ENCODE measurements at regions not wholly inside any gene's neighbourhood (a gene's known extent, or its start where the extent isn't known, plus 50 kb on each side); places are given as distances from the start of the nearest gene placed in this dataset.

DNA sequence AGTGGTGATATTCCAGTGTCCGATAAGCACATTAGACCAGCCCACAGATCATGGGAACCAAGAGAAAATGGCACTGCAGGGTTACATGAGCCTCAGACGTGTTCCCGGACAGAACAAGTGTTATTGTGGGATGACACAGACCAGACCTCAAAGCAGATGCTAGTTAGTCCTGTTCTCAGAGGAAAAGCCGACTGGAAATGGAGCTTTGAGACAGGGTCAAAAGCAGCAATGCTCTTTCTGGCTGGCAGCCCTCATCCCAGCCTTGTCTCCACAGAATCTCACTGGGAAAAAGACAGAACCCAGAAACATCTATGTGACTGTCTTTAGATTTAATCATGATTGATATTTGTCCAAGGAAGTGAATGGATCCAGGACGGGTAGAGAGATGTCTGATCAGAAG is 506.8 kb downstream of the INSC start:
- no peak for DNase-seq (ENCODE audit: low read depth in 2 of 2)

DNA sequence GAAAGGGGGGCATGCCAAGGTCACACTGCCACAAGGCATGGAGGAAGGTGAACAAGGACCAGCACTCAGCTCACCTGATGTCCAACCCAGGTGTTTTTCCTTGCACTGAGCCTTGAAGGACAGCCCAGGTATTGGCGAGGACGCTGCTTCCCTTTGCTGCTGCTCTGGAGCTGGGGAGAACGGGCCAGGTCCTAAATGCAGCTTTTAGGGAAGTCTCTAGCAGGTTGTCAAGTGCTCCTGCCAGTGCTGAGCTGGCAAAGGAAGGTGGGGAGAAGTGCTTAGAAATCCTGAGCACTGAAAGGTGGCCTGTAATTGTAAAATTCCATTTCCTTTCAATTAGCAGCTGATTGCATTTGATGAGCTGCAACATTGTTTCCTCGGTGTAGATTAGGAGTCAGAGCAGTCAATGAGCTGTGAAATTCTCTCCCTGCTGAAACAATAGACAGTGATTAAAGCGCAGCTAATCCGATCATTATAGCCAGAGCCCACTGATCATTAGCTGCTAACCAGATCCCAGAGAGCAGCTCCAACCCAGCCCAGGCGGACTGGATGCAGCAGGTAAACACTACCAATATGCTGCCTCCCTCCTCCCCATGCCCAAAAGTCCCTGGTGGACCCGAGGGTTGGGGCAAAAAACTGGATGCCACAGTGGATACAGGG is 507.6 kb downstream of the INSC start:
- DNase-seq (ENCODE audit: low read depth in 2 of 2) = no peak

DNA sequence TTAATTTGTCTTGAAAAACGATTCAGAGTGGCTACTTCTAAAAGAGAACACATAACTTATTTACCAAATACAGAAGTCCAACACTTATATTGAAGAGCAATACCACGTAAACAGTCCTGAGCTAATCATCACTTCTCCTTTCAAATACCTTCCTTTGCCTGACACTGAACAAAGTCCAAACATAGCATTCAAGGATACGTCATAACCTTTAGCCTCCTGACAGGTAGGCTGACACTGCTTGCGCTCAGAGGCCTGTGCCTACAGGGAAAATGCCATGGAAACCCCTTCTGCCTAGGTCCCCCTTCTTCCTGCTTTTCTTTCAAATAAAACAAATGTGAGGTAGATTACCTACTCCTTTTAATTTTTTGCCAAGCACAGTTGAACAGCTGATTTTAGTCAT is 510.0 kb downstream of the INSC start:
- DNase-seq (ENCODE audit: low read depth in 2 of 2) = no peak

DNA sequence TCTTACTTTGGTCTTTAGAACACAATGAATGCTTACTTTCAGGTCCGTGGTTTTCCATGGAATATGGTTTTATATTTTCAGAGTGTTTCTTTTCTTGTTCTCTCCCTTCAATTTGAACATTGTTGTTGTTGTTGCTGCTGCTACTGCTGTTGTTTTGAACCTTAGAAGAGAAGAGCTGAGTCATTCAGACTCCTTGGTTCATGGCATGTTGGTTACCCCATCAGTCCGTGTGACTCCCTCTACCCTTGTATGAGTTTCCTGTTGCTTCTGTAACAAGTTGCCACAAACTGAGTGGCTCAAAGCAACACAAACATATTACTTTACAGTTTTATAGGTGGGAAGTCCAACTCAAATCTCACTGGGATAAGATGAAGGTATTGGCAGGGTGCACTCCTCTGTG is 511.0 kb downstream of the INSC start:
- DNase-seq (ENCODE audit: low read depth in 2 of 2) = no peak

DNA sequence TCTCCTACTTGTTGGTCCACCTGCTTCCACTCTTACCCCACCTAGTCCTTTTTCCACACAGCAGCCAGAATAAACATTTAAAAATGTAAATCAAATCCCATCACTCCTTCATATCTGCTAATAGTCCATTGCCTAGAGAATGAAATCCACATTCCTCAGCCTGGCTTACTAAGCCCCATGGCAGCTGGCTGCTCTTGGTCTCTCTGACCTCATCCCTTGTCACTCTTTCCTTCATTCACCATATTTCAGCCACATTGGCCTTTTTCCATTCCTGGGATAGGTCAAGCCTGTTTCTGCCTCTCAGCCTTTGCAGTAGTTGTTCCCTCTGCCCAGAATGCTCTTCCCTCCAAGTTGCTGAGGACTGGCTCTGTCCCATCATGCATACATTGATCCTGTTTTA is 512.8 kb downstream of the INSC start:
- no peak for DNase-seq (ENCODE audit: low read depth in 2 of 2)

DNA sequence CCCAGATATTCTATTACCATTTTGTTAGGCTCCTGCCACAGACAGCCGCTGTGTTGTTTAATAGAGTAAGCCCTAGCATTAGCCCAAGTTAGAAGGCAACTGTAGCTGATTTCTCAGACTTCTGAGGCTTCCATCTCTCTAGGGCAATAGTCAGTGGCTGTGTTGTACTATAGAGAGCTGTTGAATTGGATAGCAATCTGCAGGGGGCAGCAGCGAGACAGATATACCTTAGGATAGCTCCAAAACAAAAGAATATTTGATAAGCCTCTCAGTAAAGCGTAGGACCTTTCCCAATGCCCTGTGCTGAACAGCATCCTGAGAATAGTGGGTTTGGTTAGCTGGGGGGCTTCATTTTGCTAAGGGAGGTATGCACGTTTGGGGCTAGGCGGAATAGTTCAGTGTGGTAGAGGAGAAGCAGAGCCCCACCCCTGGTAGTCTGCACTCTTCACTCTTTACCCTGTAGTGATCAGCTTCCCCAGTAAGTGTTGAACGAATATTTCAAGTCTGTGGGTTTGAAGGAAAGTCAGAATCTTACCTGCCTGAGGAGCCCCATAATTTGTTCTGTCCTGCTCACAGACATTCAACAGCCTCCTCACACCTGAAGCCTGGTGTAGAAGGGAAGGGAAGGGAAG is 515.1 kb downstream of the INSC start:
- no peak for DNase-seq (ENCODE audit: low read depth in 2 of 2)

DNA sequence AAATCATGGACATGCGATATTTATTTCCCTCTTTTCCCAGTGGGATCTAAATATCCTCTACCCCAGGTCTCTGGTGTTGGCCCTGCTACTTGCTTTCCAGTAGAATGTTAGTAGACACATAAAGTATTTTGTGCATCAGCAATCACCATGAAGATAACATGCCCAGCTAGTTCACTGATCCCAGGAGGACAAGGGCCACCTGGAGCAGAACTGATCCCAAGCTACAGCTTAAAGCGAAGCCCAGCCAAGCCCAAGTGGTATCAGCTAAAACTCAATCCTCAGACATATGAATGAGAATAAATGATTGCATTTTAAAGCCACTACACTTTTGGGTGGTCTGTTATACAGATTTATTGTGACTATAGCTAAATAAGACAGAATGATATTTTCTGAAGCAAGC is 516.2 kb downstream of the INSC start:
- no peak for DNase-seq (ENCODE audit: low read depth in 2 of 2)

DNA sequence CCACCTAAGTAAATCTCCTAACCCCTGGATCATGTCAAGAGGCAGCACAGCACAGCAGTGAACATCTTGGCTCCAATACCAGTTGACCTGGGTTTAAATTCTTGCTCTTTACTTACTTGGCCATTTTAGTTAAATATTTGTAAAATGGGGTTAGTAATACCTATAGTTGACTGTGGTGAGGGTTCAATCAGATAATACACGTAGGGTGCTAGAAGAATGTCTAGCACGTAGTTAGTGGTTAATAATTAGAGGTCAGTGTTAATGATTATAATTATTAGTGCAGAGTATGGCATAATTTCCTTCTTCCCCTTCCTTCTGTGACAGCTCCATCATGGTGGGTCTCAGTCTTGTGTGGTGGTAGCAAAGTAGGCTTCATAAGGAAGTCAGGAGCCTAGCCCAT is 520.8 kb downstream of the INSC start:
- DNase-seq (ENCODE audit: low read depth in 2 of 2) = no peak

DNA sequence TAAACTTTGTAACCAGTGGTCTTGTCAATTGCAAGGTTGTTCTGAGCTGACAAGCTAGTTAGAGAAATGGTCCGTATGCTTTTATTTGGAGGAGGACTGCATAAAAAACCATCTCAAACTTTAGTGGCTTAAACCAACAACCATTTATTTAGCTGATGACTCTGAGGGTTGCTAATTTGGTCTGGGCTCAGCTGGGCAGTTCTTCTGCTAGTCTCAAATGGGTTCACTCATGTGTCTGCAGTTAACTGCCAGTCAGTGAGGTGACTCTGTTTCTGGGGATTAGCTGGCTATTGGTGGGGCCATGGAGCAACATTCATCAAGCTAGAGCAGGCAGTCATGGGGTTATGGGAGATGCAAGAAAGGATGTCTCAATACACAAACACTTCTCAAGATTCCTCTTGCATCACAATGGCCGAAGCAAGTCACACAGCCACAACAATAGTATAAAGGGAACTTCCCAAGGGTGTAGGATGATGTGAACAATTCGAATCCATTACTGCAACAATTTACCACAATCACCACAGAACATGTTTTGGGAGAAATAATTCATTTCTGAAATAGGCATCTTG is 521.9 kb downstream of the INSC start:
- no peak for DNase-seq (ENCODE audit: low read depth in 2 of 2)

DNA sequence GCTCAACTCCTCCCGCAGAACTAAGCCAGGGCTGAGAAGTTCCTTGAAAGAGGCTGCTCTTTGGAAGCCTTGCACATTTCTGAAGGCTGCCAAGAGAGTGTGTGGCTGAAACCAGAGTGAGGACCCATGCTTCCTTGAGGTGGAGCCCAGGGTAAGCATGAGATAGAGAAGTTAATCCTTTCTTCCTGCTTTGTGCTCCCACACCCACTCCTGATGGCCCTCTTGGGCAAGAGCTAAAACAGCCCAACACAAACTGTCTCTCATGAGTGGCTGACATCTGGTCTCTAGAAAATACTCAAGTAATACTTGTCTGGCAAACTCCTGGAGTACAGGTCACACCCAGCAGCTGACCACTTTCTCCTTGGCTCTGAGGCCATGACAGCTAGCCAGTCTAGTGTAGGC is 523.7 kb downstream of the INSC start:
- DNase-seq (ENCODE audit: low read depth in 2 of 2) = no peak

DNA sequence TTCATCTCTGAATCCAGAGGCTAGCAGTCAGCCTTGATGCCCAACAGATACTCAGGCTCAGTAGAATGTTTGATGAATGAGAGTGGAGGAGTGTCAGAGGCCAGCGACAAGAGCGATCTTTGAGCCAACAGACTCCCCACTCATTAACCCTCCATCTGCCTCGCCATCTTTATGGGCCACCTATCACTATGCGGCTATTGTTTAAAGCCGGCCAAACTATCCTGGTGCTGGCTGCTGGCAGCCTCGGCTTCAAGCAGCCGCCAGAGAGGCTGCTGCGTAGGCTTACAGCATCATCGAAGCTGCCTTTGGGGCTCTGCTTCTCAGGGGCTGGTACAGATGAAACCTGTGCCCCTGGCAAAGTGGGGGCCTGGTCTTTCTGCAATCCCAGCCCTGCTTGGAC is 525.6 kb downstream of the INSC start:
- no peak for DNase-seq (ENCODE audit: low read depth in 2 of 2)

DNA sequence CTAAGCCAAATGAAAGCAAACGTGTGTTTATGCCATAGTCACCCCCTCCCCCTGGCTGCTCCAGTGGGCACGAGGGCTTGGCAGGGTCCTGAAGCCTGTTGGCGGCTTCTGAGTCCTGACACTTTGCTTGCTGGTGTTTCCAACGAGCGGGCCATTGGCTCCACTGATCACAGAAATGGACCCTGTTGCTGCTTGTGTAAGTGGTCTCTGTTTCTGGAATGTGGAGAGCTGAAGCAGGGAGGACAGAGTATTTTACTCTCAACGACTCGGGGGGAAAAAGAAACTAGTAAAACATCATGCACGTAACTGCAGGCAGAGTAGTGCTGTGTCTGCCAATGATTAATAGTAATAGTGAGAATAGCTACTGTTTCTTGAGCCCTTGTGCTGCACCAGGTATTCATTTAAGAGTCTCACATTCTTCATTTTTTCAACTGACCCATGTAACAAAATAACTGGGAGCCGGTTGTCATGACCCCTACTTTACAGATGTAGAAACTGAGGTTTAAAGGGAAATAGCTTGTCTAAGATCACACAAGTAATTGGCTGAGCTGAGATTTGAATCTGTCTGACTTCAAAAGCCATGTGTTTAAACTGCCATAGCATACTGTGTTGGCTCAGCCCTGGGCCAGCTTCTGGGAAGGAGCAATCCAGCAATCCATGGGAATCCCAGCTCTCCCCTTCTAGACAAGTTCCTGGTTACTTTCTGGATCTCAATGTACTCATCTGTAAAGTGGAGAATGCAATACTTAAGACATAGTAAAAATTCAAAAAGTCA is 526.7 kb downstream of the INSC start:
- no peak for DNase-seq (ENCODE audit: low read depth in 2 of 2)

DNA sequence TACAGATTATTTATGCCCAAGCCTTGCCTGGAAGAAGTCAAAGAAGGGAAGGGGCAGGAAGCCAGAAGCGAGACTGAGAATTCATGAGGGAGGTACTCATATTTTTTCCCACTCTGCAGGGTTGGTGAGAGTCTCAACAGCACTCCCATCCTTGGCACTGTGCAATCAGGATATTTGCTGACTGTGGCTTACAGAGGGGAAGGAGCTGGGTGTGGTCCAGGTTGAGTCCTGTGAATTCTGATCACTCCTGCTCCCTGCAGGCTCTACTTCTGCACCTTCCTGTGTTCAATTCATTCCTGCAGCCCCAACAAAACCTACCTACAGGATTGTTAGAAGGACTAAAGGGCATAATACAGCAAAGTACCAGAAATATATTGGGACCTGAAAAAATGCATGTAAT is 530.5 kb downstream of the INSC start:
- DNase-seq (ENCODE audit: low read depth in 2 of 2) = no peak

DNA sequence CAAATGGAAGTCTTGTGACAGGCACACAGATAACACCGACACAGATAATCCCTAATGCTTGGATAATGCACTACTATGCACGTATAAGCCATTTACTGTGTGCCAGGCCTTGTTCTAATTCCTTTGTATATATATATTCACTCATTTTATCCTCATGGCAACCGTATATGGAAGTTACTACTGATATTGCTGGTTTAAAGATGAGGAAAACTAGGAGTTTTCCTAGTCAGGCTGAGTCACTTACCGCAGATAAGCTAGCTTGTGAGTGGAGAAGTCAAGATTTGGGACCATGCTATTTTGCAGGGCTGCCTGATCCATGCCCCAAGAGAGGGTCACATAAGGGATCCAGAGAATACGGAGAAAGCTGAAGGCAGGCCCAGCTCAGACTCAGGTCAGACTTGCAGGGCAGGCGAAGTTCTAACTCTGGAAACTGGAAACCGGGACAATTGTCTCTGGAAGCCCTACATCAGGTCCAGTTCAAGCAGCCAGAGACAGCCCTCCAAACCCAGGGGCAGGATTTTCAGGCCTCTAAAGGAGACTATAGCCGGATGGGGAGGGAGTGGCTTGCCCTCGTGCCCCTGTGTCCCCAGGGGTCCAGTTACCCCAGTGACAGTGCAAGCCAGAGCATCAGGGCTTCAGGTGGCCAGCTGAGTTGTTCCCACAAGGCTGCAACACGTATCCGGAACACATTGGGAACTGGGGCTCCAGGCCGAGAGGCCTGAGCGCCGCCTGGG is 534.8 kb downstream of the INSC start:
- DNase-seq (ENCODE audit: low read depth in 2 of 2) = no peak

DNA sequence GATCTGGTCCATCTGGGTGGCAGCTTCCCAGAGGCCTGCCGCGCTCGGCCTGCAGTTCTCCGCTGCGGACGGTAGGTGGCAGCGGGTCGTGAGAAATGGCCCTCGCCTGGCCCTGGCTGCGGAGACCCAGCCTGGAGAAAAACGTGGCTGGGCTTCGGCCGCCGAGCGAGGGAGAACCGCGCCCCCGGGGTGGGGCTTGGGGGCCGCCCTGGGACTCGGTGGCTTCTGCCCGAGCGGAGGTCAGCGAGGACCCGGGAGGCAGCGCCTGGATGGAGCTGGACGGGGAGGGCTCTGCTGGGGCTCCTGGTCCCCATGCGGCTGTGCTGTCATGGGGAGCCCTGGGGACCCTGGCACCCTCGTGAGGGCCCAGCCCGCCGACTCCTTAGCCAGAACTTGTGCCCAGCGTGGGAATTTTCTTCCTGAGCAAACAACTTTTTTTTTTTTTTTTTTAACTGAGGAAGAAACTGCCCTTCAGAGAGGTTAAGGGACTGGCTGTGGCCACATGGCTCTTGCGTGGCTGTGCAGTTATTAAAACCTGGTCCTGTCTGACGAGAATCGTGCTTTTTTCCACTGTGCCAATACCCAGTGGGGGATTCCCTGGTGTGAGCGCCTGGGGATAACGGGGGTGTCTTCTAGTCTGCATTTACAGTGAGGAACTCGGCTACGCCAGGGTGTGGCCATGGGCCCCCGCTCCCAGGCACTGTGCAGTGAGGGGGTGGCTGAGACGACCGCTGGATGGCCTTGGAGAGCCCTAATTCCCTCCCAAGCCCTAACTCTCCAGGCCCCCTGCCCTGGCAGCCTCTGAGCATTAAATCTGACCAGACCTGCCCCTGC is 535.6 kb downstream of the INSC start:
- peak; percentile 86 to 87 for DNase-seq (ENCODE audit: low read depth in 2 of 2)

DNA sequence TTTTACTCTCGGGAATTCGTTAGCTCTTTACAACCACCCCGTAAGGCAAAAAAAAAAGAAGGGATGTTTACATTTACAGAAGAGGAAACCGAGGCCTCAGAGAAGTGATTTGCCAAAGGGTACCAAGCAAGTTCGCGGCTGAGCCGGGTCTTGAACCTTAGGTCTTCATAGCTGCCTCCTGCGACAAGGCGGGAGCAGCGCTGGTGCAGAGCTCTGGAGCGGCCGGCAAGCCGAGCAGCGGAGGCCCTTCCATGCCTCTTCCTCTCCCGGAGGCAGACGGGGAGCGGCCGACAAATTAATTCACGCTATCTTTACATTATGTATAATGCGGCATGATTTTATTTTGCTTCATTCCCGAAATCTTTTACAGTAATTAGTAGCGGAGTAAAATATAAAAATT is 536.3 kb downstream of the INSC start:
- no peak for DNase-seq (ENCODE audit: low read depth in 2 of 2)

DNA sequence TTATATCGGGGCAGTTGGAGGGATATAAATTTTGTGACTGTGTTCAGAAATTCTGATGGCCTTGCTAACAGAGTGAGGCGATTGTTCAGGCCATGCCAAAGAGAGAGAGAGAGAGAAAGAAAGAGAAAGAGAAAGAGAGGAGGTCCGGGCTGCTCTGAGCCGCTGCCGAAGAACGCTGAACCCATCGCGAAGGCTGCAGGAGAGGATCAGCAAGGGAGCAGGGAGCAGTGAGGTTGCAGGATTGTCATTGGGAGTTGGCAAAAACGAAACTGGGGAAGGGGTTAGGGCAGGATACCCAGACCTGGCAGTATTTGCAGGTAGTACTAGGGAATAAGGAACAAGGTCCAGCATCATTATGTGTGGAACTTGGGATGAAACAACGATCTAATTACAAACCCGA is 537.1 kb downstream of the INSC start:
- no peak for DNase-seq (ENCODE audit: low read depth in 2 of 2)

DNA sequence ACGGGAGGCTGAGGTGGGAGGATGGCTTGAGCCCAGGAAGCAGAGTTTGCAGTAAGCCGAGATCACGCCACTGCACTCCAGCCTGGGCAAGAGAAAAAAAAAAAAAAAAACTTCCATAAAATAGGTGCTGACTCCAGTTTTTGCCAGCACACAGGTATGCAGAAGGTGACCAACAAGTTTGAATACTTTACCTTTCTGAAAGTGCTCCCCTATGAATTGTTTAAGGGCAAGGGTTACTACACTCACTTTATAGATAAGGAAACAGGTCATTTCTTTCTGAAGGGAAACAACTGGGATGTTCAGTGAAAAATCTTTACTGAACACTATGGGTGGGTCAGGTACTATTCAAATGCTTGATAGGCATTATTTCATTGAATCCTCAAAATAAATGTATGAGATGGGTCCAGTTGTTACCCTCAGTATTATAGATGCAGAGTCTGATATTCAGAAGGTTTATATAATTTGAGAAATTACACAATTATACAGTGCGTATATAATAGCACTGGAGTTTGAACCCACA is 538.5 kb downstream of the INSC start:
- DNase-seq (ENCODE audit: low read depth in 2 of 2) = no peak

DNA sequence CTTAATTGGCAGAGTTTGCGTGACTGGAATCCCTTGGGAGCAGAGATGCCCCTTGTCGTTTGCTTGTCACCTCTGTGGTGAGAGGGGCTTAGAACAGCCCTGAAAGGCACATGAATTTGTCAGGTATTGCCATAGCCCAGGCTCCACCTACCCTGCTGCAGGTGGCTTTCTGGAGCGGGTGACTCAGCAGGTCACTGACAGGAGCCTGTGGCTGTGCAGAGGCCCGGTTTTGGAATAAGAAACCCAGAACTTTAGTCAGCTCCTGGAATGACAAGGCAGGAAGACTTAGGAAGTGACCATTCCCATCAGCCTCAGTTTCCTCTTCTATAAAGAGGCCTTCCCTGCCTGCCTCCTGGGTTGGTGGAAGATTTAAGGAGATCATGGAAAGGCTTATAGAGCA is 539.7 kb downstream of the INSC start:
- DNase-seq (ENCODE audit: low read depth in 2 of 2) = no peak

DNA sequence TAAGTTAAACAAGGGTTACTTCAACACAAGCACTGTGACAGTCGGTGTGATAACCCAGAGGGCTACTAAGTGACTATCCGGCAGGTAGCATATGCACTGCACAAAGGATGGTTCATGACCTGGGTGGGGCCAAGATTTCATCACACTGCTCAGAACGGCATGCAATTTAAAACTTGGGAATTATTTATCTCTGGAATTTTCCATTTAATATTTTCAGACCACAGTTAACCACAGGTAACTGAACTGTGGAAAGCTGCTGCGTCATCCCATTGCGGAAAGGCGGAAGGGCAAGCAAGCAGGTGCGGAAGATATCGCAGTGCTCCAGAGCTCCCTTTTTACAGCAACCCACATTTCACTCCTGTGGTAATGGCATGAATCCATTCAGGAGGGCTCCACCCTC is 540.8 kb downstream of the INSC start:
- no peak for DNase-seq (ENCODE audit: low read depth in 2 of 2)

DNA sequence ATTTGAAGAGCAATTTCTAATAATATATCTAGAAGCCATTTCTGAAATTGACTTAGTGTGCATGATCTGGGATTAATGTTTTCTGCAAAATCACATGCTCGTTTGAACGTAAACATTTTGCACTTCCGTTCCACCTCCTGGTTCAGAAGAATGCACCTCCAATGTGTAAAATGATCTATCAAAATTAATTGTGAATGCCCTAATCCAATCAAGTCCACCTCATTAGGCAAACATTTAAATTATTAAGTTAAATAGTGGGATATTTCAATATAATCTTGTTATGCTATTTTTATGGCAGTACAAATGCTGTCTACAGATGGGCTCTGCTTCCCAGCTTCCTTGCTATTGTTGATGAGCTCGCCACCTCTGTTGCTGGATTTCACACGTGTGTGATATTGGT is 542.5 kb downstream of the INSC start:
- DNase-seq (ENCODE audit: low read depth in 2 of 2) = no peak

Data from fibroblast of skin of left quadriceps (primary cell).